ENCODE measurements at regions not wholly inside any gene's neighbourhood (a gene's known extent, or its start where the extent isn't known, plus 50 kb on each side); places are given as distances from the start of the nearest gene placed in this dataset.

DNA sequence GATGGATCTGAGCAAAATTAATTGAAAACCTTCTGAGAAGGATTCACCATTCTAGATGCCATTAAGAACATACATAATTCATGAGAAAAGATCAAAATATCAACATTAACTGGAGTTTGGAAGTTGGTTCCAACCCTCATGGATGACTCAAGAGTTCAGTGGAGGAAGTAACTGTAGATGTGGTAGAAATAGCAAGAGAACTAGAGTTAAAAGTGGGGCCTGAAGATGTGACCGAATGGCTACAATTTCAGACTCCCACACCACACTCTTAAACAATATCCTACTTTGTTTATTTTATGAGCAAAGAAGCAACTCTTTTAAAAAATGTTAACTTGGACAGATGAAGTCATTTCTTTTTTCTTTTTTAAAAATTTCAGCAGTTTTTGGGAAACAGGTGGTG is 354.3 kb downstream of the KLF12 start:
- DNase-seq: no peak

DNA sequence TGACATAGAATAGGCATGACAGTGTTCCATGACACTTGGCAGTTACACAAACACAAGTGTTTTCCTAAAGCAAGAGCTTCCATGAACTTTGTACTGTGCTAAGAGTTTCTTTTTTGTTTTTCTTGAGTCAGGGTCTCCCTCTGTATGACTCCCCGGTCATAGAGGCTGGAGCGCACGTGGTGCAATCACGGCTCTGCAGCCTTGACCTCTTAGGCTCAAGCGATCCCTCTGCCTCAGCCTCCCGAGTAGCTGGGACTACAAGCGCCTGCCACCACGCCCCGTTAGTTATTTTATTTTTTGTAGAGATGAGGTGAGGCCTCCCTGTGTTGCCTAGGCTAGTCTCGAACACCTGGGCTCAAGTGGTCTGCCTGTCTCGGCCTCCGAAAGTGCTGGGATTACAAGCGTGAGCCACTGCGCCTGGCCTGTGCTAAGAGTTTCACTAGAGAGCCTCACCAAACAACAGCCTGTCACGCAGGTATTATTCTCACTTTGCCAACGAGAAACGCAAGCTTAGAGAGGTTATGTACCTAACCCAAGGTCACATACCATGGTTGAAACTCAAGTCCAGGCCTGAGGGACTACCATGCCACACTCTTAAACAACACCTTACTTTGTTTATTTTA is 355.9 kb downstream of the KLF12 start:
- DNase-seq: no peak

DNA sequence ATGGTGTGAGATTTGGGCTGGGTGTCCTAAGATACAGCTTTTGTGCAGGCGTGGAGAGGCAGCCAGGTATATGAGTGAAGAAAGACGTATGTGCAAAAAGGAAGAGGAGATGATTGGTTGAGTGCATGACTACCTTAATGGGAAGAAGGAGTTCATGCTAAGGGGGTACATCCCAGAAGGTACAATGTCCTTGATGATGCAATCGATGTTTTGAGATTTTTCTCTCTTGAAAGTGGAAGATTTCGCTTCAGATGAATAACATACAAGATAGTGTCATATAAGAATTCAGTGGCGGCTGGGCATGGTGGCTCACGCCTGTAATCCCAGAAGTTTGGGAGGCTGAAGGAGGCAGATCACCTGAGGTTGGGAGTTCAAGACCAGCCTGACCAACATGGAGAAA is 357.1 kb downstream of the KLF12 start:
- no peak for DNase-seq

DNA sequence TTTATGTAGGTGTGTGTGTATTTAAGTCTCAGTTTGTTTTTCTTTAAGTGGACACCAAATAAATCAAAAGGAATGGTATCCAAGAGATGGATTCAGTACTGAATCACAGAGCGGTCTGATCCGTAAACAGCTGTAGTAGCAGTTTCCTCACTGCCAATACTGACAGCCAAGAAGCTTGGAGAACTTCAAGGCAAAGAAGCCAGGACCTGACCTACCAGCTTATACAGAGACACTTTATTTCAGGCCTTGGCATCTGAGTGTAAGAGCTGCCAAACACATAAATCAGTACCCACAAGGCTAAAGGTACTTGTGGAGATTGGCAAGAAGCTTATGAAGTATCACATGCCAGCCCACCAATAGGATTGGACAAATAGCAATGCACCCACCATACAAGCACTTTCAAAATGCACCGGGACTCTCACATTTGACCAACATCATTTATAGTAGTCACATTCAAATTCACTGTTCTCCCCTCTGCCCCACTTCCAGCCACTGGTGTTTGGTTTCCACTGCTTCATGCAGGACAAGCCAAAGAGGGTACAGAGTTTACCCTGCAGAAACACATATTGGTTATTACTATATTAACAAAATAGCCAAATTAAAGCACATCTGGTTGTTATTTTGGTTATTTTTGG is 357.9 kb downstream of the KLF12 start:
- DNase-seq: no peak

DNA sequence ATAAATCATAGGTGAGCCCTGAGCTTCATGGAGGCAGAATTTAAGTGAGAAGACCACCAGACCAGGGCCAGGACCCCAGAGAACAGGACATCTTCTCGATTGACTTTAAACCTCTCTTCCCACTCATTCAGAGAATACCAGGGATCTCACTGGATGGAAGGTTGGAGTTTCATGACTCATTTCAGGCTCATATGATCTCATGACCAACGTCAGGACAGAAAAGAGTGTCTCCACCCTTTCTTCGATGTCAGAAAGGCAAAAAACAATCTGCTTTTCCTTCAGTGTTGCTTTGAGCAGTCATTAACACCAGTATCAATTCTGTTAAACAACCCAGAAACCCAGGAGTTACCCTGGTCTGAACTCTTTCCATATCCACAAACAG is 361.0 kb downstream of the KLF12 start:
- no peak for DNase-seq

DNA sequence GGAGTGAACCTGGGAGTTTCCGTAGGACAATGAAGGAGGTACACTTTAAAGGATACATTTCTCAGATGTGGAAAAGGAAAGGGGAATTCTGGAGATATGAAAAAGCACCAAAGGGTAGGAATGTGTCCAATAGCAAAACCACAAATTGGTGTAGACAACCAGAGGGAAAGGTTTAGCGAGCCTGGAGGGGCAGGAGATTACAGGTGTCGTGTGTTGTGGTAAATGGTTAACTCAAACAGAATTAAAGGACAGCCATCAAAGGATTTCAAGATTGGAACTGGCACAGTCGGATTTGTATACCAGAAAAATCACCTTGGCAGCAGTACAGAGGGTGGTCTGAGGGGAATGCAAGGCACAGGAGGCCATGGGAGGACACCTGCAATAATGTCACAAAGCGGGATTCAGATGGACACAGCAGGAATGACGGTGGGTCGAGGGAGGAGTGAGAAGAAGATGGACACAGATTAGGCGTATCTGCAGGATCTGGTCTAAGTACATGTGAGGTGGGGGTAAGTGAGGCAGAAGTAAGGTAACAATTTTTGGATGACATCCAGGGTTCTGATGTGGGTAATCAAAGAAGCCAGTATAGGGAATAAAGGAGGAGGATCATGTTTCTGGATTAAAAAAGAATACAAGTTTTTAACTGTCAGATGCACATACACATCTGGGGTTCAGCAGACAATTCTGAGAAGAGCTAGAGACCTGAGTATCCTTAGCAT is 361.6 kb downstream of the KLF12 start:
- no peak for DNase-seq

DNA sequence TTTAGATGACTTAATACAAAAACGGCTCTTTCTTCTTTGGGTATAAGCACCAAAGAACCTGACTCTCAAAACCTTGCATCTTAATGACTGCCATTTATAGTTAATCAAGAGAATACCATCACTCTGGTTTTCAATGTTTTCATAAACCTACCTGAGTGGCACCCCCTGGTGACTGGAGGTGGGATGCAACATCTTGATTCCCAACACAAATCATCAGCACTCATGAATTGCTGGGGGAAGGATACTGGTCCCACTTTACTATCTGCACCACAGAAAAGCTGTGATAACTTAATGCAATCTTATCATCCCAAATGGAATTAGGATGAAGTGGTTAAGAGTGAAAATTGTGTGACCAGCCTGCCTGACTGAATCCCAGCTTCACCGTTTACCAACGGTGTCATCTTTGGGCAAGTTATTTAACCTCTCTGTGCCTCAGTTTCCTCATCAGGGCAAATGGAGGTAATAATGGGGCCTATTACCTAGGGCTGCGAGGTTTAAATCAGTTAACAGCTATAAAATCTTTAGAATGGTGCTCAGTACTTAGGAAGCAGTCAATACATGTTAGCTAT is 366.4 kb downstream of the KLF12 start:
- DNase-seq: no peak

DNA sequence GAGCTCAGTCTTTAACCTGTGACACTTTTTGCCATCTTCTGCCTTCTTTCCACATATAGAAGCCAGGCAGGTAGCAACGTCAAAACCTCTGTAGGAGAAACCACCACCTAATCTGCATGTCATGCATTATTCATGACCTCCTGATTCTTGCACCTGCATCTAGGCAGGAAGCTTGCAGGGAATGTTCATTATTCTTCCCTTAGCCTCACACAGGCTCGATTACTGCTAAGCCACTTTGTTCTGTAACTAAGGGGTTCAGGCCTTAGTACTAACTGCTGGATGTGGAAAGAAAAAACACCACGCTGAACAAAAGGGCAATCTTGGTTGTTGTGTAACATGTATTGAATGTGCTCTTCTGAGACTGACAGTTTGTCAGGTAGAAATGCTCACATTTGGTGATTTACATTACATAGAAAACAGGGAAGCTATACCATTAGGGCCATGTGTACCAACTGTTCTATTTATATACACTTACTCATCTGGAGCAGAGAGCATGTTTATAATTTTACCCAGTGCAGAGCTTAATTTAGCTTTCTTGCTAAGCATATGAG is 366.9 kb downstream of the KLF12 start:
- no peak for DNase-seq

DNA sequence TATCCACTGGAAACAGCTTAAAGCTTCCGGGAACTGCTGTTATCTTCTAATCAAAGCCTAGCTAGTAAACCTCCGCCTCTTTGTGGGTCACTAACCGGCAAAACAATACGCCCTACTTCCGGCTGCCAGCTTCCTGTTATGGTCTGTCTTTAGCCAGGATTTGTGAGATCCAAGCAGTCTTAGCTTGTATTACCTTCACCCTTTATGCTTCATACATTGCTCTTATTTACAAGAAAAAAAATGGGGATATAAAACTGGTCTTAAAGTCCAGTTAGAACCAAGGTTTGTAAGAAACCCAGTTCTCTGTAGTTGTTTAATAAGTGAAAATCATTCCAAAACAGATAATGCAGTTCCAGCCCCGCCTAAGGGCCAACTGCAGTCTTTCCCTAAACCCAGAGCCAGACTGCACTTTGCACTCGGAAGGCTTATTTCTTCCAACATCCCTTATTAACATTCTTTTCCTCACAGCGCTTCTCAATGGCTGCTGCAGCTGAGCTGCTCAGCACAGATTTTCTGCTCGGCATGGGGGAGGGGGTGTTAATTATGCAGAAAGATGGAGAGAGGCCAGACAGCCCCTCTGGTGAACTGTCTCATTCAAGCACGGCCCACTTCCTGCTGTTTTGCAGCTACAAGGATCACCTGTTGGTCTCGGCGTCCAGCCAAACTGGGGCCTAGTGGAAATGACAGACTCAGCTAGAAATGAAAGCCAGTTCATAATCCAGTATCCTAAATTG is 368.4 kb downstream of the KLF12 start:
- DNase-seq: peak; percentile 87

DNA sequence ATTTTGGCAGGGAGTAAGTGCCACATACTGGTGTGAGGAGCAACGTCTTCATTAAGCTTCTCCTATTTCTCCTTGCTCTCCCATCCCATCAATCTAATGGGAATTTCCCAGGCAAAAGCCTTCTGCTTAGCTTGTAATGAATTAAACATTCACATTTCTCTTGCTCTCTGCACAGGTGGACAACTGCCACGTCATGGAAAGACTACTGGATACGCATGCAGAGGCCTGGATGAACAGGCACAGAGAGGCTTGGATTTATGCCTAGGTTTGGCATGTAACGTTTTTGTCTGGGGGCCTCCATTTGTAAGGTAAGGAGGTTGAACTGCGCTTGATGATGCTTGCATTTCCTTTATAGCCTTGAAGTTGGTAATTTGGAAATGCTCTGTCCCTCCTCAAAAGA is 374.8 kb downstream of the KLF12 start:
- no peak for DNase-seq

DNA sequence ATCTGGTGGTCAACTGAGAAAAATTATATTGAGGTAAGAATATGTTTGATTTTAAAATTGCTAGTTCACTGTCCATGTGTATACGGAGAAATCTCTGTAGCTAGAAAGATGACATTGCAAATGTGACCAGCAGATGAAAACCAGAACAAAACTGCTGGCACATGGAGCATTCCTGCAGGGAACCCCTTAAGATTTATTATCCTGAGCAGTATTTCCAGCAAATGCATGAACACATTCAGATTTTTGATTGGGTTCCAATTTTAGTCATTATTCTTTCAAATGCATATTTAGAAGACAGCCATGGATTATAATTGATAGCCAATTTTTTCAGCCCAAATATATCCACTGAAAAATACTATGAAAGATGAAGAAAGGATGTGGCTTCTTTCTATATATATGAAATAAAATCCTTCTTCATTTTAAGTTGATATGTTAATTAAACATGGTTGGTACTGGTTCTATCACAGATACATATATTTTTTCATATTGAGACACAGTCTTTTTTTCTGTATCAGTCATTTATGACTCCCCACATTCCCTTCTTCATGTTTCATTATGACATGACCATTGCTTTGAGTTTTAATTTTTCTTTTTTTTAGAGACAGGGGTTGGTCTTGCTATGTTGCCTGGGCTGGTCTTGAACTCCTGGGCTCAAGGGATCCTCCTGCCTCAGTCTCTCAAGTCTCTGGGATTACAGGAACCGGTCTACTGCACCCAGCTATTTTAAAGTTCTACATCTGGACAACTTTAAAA is 376.5 kb downstream of the KLF12 start:
- DNase-seq: no peak

DNA sequence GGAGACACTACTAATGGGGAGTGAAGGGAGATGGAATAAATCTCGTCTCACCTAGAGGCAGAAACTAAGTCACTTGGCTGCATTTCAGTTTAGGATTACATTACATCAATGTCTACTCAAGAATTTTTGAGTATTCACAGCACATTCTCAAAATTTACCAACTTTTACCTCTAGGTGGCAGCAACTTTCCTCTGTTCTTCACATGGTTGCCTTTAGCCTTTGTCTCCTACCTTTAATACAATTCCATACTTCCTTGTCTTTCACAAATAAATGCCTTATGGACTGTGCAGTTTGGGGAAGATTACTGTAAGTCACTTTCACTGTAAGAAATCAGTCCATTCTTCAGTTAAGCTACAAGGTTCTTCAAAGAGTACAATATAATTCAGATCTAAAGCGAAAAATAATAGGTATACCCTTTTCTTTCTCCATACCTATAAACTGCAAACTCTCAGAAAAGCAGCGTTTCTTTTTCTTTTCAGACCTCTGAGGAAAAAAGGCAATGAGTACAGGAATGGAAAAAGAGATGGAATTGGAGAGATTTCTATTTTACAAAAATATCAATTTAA is 379.4 kb downstream of the KLF12 start:
- no peak for DNase-seq

DNA sequence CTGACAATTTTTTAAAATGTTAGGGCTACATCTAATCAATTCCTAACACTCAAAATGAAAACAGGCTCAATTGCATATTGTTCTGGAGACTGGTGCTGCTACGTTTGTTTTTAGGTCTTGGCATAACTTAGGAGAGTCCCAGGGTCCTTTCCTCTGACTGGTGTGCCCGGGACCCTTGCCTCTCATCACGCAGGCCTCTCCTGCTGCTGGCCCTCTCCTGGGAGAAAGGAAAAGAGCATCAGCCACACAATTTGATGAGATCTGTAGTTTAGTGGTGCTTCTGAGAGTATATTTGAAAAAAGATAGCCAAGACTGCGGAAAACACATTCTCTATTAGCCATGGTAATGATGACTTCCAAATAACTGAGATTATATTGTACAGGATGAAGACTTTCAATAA is 380.0 kb downstream of the KLF12 start:
- no peak for DNase-seq

DNA sequence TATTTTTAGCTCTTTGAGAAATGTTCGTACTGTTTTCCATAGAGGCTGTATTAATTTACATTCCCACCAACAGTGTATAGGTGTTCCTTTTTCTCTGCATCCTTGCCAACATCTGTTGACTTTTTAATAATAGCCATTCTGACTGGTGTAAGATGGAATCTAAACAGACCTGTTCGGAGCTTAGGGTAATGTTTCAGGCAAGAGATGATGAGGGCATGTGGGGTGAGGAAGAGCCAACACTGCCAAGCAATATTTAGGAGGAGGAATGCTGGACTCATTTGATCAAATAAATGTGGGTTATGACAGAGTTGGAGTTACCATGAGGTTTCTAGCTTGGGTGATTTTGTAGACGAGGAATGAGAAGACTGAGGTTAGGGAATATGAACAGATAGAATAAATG is 382.9 kb downstream of the KLF12 start:
- DNase-seq: no peak

DNA sequence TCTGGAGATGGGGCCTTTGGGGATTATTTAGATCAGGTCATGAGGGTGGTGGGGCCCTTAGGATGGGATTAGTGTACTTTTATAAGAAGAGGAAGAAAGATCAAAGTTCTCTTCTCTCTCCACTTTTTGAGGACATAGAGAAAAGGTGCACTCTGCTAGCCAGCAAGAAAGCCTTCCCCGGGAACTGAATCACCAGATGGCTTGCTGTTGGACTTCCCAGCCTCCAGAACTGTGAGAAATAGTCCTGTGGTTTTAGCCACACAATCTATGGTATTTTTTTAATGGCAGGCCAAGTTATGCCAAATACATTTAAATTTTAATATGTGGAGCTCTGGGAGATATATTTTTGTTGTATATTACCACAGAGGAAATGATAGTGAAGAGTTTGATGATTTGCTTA is 385.8 kb downstream of the KLF12 start:
- DNase-seq: no peak

DNA sequence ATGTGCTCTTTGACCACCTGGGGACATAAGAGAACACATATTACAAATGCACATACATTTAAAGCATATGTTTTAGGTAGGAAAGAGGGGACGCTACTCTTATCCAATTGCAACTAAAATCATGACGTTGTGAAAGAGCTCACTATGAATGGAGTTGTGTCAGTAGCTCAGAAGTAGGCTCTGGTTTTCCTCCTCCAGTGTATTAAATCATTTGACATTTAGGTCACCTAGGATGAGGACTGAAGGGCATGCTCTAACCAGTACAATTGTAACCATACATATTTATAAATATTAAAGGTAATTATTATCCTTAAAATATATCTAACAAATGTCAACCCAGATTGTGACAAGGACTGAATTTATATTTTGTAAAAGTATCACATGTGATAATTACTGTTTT is 389.0 kb downstream of the KLF12 start:
- DNase-seq: no peak

DNA sequence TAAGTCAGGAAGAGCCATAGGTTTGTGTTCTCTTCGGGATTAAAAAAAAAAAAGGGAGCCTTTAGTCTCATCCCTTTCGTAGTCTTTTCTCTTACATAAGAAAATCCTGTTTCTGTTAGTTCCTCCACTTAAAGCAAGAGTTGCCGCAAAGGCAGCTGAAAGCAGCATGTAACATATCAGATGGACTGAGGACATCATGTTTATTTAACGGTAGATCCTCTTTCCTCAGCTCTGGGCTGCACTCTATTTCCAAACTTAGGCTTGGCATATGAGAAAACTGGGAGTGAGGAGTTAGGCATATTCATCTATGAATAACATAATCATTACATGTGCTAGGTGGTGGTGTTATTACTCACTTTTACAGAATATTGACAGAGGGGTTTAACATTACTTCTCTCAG is 391.2 kb downstream of the KLF12 start:
- DNase-seq: no peak

DNA sequence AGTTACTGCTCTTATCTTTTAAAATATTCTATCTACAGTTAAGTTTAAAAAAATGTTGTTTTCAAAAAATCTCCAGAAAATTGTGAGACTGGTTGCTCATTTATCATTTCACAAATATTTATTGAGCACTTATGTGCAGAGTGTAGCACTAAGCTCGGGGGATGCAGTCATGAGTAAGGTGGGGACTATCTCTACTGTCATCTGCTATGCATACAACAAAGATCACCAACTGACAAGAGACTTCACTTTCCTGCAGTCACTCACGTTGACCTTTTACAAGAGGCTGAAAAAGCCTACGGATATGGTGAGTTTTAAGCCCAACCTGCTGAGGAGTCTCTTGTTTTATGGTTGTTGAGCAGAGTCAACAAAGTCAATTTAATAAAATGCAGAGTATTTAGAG is 392.5 kb downstream of the KLF12 start:
- DNase-seq: no peak

DNA sequence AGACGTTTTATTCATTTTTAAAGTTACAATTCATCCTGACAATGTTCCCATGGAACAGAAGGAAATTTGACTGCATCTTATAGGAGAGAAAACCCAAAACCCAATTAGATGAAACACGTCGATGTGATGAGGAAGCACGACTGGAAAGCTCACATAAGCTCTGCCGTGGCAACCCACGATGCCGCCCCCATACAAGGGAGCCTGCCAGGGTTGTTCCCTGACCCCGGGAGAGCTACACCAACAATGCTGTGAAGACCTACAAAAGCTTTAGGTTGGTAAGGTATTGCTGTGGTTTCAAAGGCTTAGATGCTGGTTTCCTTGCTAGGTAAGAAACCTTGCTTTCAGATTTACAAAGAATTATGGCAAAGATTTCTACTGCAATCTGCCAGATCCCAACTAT is 393.1 kb downstream of the KLF12 start:
- no peak for DNase-seq

DNA sequence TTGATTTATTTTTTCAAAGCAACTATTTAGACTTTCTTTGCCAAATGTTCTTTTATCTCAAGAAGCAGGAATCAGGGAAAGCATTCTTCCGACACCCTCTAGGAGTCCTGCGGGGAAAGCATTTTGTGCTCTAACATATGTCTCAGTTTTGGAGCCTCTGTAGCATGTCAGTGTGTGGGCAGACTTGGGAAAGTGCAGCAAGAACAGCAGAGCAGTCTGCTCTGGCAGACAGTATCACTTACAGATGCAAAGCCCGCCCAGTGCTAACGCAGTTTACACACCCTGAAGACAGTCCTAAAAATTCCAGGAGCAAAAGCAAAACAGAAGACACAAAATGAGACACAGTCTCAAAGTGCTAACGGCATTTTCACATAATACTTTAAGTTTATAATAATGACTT is 393.5 kb downstream of the KLF12 start:
- DNase-seq: no peak

DNA sequence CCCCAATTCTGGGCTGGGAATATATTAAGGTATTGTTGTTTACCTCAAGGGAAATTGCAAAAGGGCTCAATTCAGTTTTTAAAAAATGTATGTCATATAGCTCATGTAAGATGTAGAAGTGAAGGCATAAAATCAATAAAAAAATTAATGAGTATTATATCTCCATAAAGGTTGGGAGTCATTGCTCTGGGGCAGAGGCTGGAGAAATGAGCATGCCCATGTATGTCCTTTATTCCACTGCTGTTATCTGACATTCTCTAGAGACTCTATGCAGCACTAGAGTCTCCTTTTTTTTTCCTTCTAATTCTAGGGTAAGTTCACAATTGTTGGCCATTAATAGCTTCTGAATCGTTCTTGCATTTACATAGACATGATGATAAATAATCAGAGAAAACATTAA is 394.8 kb downstream of the KLF12 start:
- DNase-seq: no peak

DNA sequence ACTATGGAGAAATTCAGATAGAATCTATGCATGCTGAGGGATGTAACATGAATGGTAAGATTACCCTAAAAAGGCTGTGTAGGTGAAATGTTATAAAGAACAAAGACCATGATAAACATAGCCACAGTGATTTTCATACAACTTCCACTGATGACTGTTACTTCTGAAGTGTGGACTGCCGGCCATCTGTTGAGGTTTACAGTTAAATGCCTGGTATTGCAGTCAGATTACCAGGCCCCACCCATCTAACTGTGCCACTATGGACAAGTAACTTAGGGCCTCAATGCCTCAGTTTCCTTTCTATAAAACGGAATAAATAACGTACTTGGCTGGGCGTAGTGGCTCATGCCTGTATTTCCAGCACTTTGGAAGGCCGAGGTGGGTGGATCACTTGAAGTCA is 395.6 kb downstream of the KLF12 start:
- no peak for DNase-seq
